ENCODE measurements at regions not wholly inside any gene's neighbourhood (a gene's known extent, or its start where the extent isn't known, plus 50 kb on each side); places are given as distances from the start of the nearest gene placed in this dataset.

DNA sequence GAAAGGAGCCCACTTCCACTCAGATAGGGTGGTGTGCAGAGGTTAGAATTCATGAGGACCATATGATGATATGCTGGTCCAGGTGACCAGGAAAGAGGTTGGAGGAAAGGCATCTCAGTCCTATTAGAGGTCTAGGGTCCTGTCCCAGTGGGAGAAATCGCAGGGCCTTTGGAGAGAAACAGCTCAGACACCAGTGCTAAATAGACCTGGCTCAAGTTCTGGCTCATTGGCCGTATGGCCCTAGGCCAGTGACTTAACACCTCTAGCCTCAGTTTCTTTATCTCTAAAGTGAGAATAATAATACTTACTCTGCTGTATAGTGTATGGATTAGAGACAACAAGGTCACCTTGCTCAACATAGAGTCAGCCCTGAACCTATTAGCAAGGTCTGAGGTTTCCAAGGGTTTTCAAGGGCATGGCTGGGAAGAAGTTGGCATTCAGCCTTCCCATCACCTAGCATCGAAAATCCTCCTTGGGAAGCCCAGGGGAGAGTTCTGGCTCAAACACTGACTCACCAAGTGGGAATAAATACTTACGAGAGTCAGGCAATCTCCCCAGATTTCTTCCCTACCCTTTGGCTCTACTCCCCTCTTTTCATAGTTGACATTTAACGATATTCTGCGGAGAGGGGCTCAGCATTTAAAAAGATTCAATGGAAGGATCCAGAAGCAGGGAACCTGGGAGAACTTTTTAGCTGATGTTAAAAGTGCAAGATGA is 473.1 kb upstream of the PODXL start:
- TF ChIP-seq CTCF (conservative IDR thresholded peaks at IDR 0.05 in 1 of 2, IDR thresholded peaks at IDR 0.05 in 1 of 2; ENCODE audit: extremely low read depth in 1 of 2, insufficient read depth in 1 of 2, low read depth in 1 of 2, low read length in 2 of 2) = no peak
- TF ChIP-seq EZH2 (IDR thresholded peaks at IDR 0.05; ENCODE audit: borderline replicate concordance, low read length) = no peak
